ENCODE measurements at regions not wholly inside any gene's neighbourhood (a gene's known extent, or its start where the extent isn't known, plus 50 kb on each side); places are given as distances from the start of the nearest gene placed in this dataset.

- TF ChIP-seq, protein P1, sequence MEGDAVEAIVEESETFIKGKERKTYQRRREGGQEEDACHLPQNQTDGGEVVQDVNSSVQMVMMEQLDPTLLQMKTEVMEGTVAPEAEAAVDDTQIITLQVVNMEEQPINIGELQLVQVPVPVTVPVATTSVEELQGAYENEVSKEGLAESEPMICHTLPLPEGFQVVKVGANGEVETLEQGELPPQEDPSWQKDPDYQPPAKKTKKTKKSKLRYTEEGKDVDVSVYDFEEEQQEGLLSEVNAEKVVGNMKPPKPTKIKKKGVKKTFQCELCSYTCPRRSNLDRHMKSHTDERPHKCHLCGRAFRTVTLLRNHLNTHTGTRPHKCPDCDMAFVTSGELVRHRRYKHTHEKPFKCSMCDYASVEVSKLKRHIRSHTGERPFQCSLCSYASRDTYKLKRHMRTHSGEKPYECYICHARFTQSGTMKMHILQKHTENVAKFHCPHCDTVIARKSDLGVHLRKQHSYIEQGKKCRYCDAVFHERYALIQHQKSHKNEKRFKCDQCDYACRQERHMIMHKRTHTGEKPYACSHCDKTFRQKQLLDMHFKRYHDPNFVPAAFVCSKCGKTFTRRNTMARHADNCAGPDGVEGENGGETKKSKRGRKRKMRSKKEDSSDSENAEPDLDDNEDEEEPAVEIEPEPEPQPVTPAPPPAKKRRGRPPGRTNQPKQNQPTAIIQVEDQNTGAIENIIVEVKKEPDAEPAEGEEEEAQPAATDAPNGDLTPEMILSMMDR (IDR thresholded peaks at IDR 0.05; ENCODE audit: control extremely low read depth, extremely low read depth, low read depth, missing control alignments): no peak
- no peak for DNase-seq (ENCODE audit: extremely low spot score)
- POLR2A ChIA-PET: no interaction called here
- CTCF ChIA-PET: interaction anchor here (0.9 to 1.4 kb wide), 3 partner anchors 9 to 239 kb away, joined by 3 read pairs; no protein-coding TSS in a partner anchor
Measured at GRCh38 chr5:135188233-135188914, 154.3 kb upstream of the PITX1 start.

DNA sequence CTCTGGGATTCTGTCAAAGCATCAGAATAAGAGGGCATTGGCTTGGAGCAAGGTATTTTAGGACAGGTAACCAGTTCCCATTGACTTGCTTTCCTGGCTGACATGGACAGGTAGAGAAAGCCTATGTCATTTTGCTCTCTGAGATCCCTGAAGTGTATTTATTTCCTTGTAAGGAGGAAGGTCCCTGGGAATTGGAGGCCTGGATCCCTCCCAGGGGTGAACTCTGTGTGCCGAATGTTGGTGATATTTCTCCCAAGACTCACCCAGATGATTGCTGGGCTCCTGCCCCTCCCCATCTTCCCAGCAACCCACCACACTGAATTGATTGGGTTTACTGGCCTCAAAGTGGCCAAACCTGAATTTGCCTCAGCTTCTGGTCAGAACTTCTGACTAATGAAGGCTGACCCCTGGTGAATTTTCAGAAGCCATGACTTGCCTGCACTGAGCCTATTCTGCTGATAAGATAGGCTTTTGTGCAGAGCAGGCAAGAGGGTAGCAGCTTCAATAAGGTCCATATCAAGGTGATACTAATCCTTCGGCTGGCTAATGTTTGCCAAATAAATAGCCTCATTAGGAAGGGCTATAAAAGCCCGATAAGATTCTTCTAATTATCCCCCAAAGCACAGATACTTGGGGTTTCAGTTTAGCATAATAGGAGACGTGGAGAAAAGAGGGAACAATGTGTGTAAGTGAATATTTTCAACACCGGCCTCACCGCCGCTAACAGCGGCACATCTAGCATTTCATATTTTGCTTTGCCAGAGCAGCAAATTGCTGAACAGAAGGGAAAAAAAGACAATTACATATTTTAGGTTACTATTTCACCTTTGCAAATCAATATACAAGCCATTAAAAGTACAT lies 152.9 kb upstream of the PITX1 start:
- CTCF ChIA-PET: interaction anchor here (1.2 to 1.4 kb wide), 3 partner anchors 11 to 240 kb away, joined by 3 read pairs; no protein-coding TSS in a partner anchor
- POLR2A ChIA-PET: no interaction called here
- TF ChIP-seq, protein P1 (IDR thresholded peaks at IDR 0.05; ENCODE audit: control extremely low read depth, extremely low read depth, low read depth, missing control alignments): no peak
- DNase-seq (ENCODE audit: extremely low spot score): no peak

GRCh38 chr5:135185481-135186065 lies 151.5 kb upstream of the PITX1 start:
- CTCF ChIA-PET: interaction anchor here (1.2 kb wide), 1 partner anchor 9 kb away, joined by 3 read pairs; no protein-coding TSS in a partner anchor
- TF ChIP-seq, protein P1 (IDR thresholded peaks at IDR 0.05; ENCODE audit: control extremely low read depth, extremely low read depth, low read depth, missing control alignments): no peak
- DNase-seq (ENCODE audit: extremely low spot score): no peak
- POLR2A ChIA-PET: no interaction called here

DNA sequence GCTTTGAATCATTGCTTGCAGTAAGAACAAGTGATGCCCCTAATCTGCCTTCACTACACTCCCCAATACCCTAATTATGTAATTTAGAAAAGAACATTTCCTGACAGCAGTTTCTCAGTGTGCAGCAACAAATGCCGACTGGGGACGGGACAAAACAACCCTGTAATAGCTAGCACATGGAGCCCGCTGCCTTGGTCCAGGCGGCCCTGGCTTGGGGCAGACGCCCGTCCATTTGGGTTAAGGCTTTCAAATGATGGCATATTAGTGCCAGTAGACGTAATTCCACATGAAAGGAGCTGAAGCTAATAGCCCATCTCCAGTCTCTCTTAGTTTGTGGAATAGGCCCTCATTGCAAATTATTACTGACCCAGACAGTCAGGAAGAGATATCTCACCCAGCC lies 150.6 kb upstream of the PITX1 start:
- ChIA-PET POLR2A (no interaction called here), CTCF (interaction anchor here (1.7 kb wide), 1 partner anchor 268 kb away, joined by 4 read pairs; no protein-coding TSS in a partner anchor)
- TF ChIP-seq, protein P1 (IDR thresholded peaks at IDR 0.05; ENCODE audit: control extremely low read depth, extremely low read depth, low read depth, missing control alignments): no peak
- DNase-seq (ENCODE audit: extremely low spot score): no peak

DNA sequence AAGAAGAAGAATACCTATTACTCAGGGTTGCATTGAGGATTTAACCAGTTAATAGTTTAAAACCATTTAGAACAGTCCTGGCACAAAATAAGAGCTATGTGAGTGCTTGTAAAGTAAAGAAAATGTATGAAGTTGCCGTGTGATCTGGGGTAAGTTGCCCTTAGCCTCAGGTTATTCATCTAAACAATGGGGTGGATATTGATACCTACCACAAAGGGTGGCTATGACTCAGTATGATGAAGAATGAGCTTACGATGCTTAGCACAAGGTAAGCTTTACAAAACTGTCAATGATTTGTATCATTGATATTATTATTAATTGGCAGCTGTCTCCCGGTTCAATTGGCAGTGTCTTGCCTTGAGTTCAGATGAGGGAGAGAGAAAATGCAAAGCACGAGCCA lies 149.4 kb upstream of the PITX1 start:
- TF ChIP-seq, protein P1 (IDR thresholded peaks at IDR 0.05; ENCODE audit: control extremely low read depth, extremely low read depth, low read depth, missing control alignments): no peak
- ChIA-PET CTCF (interaction anchor here (0.9 to 1.7 kb wide), 4 partner anchors 10 to 267 kb away, joined by 3 to 4 read pairs (median 3); no protein-coding TSS in a partner anchor), POLR2A (no interaction called here)
- DNase-seq (ENCODE audit: extremely low spot score): no peak

GRCh38 chr5:135182675-135183074 lies 148.6 kb upstream of the PITX1 start:
- POLR2A ChIA-PET: no interaction called here
- TF ChIP-seq, protein P1 (IDR thresholded peaks at IDR 0.05; ENCODE audit: control extremely low read depth, extremely low read depth, low read depth, missing control alignments): no peak
- no peak for DNase-seq (ENCODE audit: extremely low spot score)
- CTCF ChIA-PET: interaction anchor here (1.1 to 1.4 kb wide), 2 partner anchors 9 to 15 kb away, joined by 3 read pairs; no protein-coding TSS in a partner anchor

All from GM10248 (cell line).